Epithelial cell of proximal tubule (primary cell): ENCODE measurements at regions not wholly inside any gene's neighbourhood (a gene's known extent, or its start where the extent isn't known, plus 50 kb on each side); places are given as distances from the start of the nearest gene placed in this dataset.

Source experiments
- DNase-seq: peaks from one replicate; pipeline ENCODE4 v3.0.0-alpha.2; 2011; ENCODE audit warnings: low read depth
- H3K4me3 ChIP-seq: 2 replicates; pipeline ENCODE4 v1.5.1; 2011; ENCODE audit warnings: low read depth, mild to moderate bottlenecking, low read length
- TF ChIP-seq, protein P1 (sequence below): conservative IDR thresholded peaks from 2 replicates; pipeline ENCODE4 v1.5.1; 2012; ENCODE audit warnings: low read depth, mild to moderate bottlenecking, low read length

- TF ChIP-seq, protein P1, sequence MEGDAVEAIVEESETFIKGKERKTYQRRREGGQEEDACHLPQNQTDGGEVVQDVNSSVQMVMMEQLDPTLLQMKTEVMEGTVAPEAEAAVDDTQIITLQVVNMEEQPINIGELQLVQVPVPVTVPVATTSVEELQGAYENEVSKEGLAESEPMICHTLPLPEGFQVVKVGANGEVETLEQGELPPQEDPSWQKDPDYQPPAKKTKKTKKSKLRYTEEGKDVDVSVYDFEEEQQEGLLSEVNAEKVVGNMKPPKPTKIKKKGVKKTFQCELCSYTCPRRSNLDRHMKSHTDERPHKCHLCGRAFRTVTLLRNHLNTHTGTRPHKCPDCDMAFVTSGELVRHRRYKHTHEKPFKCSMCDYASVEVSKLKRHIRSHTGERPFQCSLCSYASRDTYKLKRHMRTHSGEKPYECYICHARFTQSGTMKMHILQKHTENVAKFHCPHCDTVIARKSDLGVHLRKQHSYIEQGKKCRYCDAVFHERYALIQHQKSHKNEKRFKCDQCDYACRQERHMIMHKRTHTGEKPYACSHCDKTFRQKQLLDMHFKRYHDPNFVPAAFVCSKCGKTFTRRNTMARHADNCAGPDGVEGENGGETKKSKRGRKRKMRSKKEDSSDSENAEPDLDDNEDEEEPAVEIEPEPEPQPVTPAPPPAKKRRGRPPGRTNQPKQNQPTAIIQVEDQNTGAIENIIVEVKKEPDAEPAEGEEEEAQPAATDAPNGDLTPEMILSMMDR = no peak
- no peak for DNase-seq
- no peak overlapping the region for H3K4me3 ChIP-seq
These were observed 341.2 kb downstream of the CYP26B1 start for GRCh38 chr2:71806432-71806831.

GRCh38 chr2:71804281-71804751, 343.3 kb downstream of the CYP26B1 start:
- no peak overlapping the region for H3K4me3 ChIP-seq
- no peak for DNase-seq
- TF ChIP-seq, protein P1 = peak; percentile 23

DNA sequence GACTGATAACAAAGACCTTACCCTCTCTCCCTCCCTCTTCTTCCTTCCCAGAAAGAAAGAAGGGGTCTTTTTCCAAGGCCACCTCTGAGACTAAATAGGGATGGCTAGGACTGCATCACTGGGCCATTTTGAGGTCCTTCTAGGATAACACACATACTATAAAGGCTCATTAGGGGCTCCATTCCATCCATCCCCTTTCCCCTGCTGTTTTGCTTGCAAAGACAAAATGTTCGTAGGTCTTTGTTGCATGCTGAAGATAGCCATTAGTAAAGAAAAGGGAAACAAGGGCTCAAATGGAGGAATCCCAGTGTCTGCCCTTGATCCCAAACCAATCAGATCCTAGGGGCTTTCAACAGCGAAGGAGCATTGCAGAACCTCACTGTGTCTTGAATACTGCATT, 344.3 kb downstream of the CYP26B1 start:
- no peak overlapping the region for H3K4me3 ChIP-seq
- DNase-seq = no peak
- TF ChIP-seq, protein P1 = no peak

DNA sequence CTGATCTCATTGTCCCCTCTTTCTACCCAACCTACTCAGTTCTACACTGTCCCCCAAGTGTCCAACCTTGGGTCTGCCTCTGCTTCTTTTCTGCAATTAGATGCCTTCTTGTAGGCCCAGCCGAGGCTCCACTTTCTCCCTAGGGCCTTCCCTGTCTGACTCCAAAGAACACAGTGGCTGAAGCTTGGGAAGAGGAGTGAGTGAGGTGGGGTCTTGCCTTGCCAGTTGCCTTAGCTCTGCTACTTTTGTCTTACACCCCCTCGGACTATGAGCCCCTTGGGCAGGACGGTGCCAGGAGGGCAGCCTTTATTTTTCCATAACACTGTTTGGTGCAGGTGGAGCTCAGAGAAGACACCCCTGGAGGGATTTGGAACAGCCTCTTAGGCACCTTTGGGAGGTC, 345.1 kb downstream of the CYP26B1 start:
- H3K4me3 ChIP-seq = no peak overlapping the region
- TF ChIP-seq, protein P1 = no peak
- no peak for DNase-seq

GRCh38 chr2:71801969-71802368, 345.7 kb downstream of the CYP26B1 start:
- no peak overlapping the region for H3K4me3 ChIP-seq
- TF ChIP-seq, protein P1 = peak; percentile 66
- no peak for DNase-seq

DNA sequence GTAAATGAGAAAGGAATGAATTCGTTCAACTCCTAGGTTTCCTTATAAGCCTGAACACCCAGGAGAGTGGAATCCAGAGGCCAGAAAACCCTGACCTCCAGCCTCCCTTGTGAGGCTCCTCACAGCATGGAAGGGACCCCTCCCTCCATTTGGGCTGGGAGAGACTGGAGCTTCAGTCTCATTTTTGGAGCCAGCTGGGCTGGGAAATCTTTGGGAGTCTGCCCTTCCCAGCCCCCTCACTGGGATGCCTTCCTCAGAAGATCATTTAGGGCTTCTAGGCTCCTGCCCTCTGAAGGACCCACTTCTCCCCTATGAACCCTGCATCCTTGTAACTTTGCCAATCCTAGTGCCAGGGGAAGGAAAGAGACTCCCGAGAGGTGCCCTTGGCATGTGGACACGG, 346.1 kb downstream of the CYP26B1 start:
- DNase-seq = no peak
- TF ChIP-seq, protein P1 = no peak

DNA sequence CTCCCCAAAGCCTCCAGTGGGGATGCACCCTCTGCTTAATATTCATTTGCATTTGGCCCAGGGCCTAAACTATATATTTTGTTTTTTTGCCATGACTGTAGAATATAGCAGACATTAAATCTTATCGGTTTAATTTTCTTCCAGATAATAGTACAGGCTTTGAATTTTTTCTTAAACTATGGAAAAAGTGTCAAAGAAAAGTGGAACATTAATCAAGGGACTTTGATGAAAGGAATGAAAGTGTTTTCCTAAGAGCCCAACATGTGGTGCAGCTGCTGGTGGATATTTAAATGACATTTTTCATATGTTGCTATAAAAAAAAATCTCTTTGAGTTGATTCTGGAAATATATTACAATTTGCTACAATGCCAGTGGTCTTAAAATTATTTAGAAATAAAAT, 346.8 kb downstream of the CYP26B1 start:
- no peak for DNase-seq
- TF ChIP-seq, protein P1 = no peak
- no peak overlapping the region for H3K4me3 ChIP-seq

More for the DNA sequence above, 346.1 kb downstream of the CYP26B1 start:
- no peak overlapping the region for H3K4me3 ChIP-seq
